H1 (cell line): ENCODE measurements at regions not wholly inside any gene's neighbourhood (a gene's known extent, or its start where the extent isn't known, plus 50 kb on each side); places are given as distances from the start of the nearest gene placed in this dataset.

Source experiments
- CHD7 ChIP-seq: fragments of 300-600 bp; sonication (generic); IDR thresholded peaks from 2 replicates; pipeline ENCODE4 v1.7.1; 2012; ENCODE audit warnings: low read length, moderate library complexity, mild to moderate bottlenecking, inconsistent platforms; ENCODE audit not compliant: insufficient replicate concordance

DNA sequence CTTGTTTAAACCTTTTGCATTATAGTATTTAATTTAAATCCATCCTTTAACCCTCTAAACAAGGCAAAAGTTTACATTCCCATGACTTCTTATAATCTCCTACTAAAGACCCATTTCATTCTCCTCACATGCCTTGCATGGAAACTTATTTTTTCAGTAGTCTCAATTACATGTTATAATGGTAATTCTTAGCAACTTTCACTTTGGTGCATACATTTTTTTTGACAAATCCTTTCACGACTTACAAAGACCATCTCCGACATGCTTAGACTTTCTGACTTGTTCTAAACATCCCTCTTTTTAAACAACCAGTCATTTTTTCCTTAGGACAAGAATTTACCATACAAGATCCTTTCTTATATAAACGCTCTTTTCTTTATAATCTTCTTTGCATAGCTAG, 615.4 kb upstream of the GBE1 start (continued):
- no peak for TF ChIP-seq CHD7
